A549 (cell line): ENCODE measurements at regions not wholly inside any gene's neighbourhood (a gene's known extent, or its start where the extent isn't known, plus 50 kb on each side); places are given as distances from the start of the nearest gene placed in this dataset.
"Not testable (repeated sequence)": the region's sequence is repeated elsewhere in the genome, so short reads cannot be mapped to it uniquely, and the experiment has no call there.

Experiments
- CTCF ChIP-seq: fragments of >200 bp; sonication (Bioruptor Twin); formaldehyde crosslinking; IDR thresholded peaks from 3 replicates; pipeline ENCODE4 v1.5.1; 2016
- ESRRA ChIP-seq: fragments of 150-350 bp; IDR thresholded peaks from 2 replicates; pipeline ENCODE4 v1.6.1; 2014; ENCODE audit warnings: mild to moderate bottlenecking, low read length, borderline replicate concordance
- FOXS1 ChIP-seq: fragments of 250-450 bp; sonication (Bioruptor Pico); IDR thresholded peaks from 2 replicates; pipeline ENCODE4 v1.5.0; 2020; ENCODE audit warnings: mild to moderate bottlenecking, moderate library complexity
- HEYL ChIP-seq: fragments of 250-450 bp; sonication (Bioruptor Pico); IDR thresholded peaks from 2 replicates; pipeline ENCODE4 v1.8.0; 2021; ENCODE audit warnings: mild to moderate bottlenecking, moderate library complexity
- POLR2A ChIP-seq: IDR thresholded peaks from 2 replicates; pipeline ENCODE4 v1.6.1; 2012; ENCODE audit warnings: mild to moderate bottlenecking, low read length
- SMC3 ChIP-seq: fragments of >200 bp; sonication (Bioruptor Twin); formaldehyde crosslinking; IDR thresholded peaks from 3 replicates; pipeline ENCODE4 v1.6.1; 2018; ENCODE audit warnings: inconsistent platforms
- TF ChIP-seq, protein P1 (sequence below): fragments of 200-600 bp; sonication (generic); IDR thresholded peaks from 2 replicates; pipeline ENCODE4 v1.6.1; 2016; ENCODE audit warnings: antibody characterized with exemption, mild to moderate bottlenecking, moderate library complexity

- not testable (repeated sequence) for TF ChIP-seq CTCF; SMC3; FOXS1 (CRISPR knock-in tag); POLR2A; HEYL (CRISPR knock-in tag); ESRRA
- TF ChIP-seq, protein P1, sequence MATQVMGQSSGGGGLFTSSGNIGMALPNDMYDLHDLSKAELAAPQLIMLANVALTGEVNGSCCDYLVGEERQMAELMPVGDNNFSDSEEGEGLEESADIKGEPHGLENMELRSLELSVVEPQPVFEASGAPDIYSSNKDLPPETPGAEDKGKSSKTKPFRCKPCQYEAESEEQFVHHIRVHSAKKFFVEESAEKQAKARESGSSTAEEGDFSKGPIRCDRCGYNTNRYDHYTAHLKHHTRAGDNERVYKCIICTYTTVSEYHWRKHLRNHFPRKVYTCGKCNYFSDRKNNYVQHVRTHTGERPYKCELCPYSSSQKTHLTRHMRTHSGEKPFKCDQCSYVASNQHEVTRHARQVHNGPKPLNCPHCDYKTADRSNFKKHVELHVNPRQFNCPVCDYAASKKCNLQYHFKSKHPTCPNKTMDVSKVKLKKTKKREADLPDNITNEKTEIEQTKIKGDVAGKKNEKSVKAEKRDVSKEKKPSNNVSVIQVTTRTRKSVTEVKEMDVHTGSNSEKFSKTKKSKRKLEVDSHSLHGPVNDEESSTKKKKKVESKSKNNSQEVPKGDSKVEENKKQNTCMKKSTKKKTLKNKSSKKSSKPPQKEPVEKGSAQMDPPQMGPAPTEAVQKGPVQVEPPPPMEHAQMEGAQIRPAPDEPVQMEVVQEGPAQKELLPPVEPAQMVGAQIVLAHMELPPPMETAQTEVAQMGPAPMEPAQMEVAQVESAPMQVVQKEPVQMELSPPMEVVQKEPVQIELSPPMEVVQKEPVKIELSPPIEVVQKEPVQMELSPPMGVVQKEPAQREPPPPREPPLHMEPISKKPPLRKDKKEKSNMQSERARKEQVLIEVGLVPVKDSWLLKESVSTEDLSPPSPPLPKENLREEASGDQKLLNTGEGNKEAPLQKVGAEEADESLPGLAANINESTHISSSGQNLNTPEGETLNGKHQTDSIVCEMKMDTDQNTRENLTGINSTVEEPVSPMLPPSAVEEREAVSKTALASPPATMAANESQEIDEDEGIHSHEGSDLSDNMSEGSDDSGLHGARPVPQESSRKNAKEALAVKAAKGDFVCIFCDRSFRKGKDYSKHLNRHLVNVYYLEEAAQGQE, result not testable (repeated sequence)
Measured at GRCh38 chr20:30641522-30641921, 615.9 kb upstream of the DEFB115 start.
